ENCODE measurements at regions not wholly inside any gene's neighbourhood (a gene's known extent, or its start where the extent isn't known, plus 50 kb on each side); places are given as distances from the start of the nearest gene placed in this dataset.

- TF ChIP-seq CTCF (conservative IDR thresholded peaks at IDR 0.05; ENCODE audit: low read depth, low read length), result no peak
- no peak overlapping the region for H3K4me3 ChIP-seq (ENCODE audit: low read depth, low read length)
- DNase-seq (ENCODE audit: low read depth), result no peak
These were observed 64.0 kb upstream of the THBS2 start for GRCh38 chr6:169317441-169318202.

- TF ChIP-seq CTCF (conservative IDR thresholded peaks at IDR 0.05; ENCODE audit: low read depth, low read length), result no peak
- H3K4me3 ChIP-seq (ENCODE audit: low read depth, low read length), result no peak overlapping the region
- peak; percentile 13 for DNase-seq (ENCODE audit: low read depth)
These were observed 63.0 kb upstream of the THBS2 start for GRCh38 chr6:169316651-169317050.

- no peak for DNase-seq (ENCODE audit: low read depth)
- no peak for TF ChIP-seq CTCF (conservative IDR thresholded peaks at IDR 0.05; ENCODE audit: low read depth, low read length)
- no peak overlapping the region for H3K4me3 ChIP-seq (ENCODE audit: low read depth, low read length)
These were observed 62.4 kb upstream of the THBS2 start for GRCh38 chr6:169315830-169316614.

- TF ChIP-seq CTCF (conservative IDR thresholded peaks at IDR 0.05; ENCODE audit: low read depth, low read length), result no peak
- no peak for DNase-seq (ENCODE audit: low read depth)
- H3K4me3 ChIP-seq (ENCODE audit: low read depth, low read length), result no peak overlapping the region
These were observed 59.8 kb upstream of the THBS2 start for GRCh38 chr6:169313347-169314010.

GRCh38 chr6:169312658-169313346 is 59.2 kb upstream of the THBS2 start:
- H3K4me3 ChIP-seq (ENCODE audit: low read depth, low read length), result no peak overlapping the region
- no peak for TF ChIP-seq CTCF (conservative IDR thresholded peaks at IDR 0.05; ENCODE audit: low read depth, low read length)
- DNase-seq (ENCODE audit: low read depth), result no peak

- no peak overlapping the region for H3K4me3 ChIP-seq (ENCODE audit: low read depth, low read length)
- DNase-seq (ENCODE audit: low read depth), result no peak
- no peak for TF ChIP-seq CTCF (conservative IDR thresholded peaks at IDR 0.05; ENCODE audit: low read depth, low read length)
These were observed 57.3 kb upstream of the THBS2 start for GRCh38 chr6:169310983-169311382.

Data from choroid plexus epithelial cell (primary cell).